ENCODE measurements at regions not wholly inside any gene's neighbourhood (a gene's known extent, or its start where the extent isn't known, plus 50 kb on each side); places are given as distances from the start of the nearest gene placed in this dataset.

DNA sequence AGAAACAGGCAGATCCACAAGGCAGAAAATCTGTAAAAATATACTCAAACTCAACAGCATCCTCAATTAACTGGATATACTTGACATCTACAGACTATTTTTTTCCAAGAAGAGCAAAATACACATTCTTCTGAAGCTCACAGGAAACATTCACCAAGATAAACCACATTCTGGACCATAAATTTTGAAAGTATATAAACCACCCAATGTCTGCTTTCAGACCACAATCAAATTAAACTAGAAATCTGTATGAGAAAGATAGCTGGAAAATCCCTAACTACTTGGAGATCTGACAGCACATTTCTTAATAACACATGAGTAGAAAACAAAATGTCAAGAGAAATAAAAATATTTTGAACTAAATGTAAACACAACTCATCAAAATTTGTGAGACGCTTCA lies 195.5 kb downstream of the ERMARD start:
- DNase-seq, result no peak
- TF ChIP-seq, protein P1, sequence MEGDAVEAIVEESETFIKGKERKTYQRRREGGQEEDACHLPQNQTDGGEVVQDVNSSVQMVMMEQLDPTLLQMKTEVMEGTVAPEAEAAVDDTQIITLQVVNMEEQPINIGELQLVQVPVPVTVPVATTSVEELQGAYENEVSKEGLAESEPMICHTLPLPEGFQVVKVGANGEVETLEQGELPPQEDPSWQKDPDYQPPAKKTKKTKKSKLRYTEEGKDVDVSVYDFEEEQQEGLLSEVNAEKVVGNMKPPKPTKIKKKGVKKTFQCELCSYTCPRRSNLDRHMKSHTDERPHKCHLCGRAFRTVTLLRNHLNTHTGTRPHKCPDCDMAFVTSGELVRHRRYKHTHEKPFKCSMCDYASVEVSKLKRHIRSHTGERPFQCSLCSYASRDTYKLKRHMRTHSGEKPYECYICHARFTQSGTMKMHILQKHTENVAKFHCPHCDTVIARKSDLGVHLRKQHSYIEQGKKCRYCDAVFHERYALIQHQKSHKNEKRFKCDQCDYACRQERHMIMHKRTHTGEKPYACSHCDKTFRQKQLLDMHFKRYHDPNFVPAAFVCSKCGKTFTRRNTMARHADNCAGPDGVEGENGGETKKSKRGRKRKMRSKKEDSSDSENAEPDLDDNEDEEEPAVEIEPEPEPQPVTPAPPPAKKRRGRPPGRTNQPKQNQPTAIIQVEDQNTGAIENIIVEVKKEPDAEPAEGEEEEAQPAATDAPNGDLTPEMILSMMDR (IDR thresholded peaks at IDR 0.05; ENCODE audit: unreplicated experiment), result no peak
- no TSS peak for BruUV-seq (replicated peaks)
- Mint-ChIP-seq H3K4me3 (ENCODE audit: low read depth, unreplicated experiment) (no peak overlapping the region), H3K36me3 (ENCODE audit: insufficient read depth, unreplicated experiment) (no peaks in the 10 kb centered on the region), H3K27me3 (ENCODE audit: unreplicated experiment) (peaks cover 28% of the 10 kb centered on the region), H3K27ac (ENCODE audit: unreplicated experiment) (no peak overlapping the region), H3K9me3 (ENCODE audit: low read depth, unreplicated experiment) (peaks cover 8% of the 10 kb centered on the region), H3K4me1 (ENCODE audit: low read depth, unreplicated experiment) (no peaks in the 10 kb centered on the region)
- CTCF ChIA-PET, result no interaction called here
- intact Hi-C loops (cut with micrococcal nuclease; ENCODE audit: unreplicated experiment), result no loop called here

DNA sequence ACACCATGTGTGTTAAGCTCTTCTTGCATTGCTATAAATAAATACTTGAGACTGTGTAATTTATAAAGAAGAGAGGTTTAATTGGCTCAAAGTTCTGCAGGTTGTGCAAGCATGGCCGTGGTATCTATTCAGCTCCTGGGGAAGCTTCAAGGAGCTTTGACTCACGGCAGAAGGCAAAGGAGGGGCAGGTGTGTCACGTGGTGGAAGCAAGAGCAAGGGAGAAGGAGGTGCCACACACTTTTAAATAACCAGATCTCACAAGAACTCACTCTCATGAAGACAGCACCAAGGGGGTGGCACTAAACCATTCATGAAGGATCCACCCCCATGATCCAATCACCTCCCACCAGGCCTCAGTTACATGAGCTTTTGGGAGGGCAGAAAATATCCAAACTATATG lies 193.7 kb downstream of the ERMARD start:
- Mint-ChIP-seq H3K9me3 (ENCODE audit: low read depth, unreplicated experiment) (peaks cover 8% of the 10 kb centered on the region), H3K36me3 (ENCODE audit: insufficient read depth, unreplicated experiment) (no peaks in the 10 kb centered on the region), H3K4me3 (ENCODE audit: low read depth, unreplicated experiment) (no peak overlapping the region), H3K27me3 (ENCODE audit: unreplicated experiment) (peaks cover 28% of the 10 kb centered on the region), H3K4me1 (ENCODE audit: low read depth, unreplicated experiment) (no peaks in the 10 kb centered on the region), H3K27ac (ENCODE audit: unreplicated experiment) (no peak overlapping the region)
- intact Hi-C loops (cut with micrococcal nuclease; ENCODE audit: unreplicated experiment), result no loop called here
- CTCF ChIA-PET, result no interaction called here
- no TSS peak for BruUV-seq (replicated peaks)
- TF ChIP-seq, protein P1 (IDR thresholded peaks at IDR 0.05; ENCODE audit: unreplicated experiment), result no peak
- no peak for DNase-seq

DNA sequence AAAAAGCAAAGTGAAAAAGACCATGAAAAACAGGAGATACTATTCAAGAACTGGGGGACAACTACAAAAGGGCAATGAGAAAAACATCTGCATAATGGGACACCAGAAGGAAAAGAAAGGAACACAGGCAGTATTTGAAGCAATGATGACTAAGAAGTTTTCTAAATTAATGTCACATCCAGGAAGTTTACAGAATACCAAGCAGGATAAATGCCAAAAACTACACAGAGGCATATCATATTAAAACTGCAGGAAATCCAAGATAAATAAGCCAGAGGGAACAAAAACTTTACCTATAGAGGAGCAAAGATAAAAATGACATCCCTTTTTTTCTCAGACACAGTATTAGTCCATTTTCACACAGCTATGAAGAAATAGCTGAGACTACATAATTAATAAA lies 193.0 kb downstream of the ERMARD start:
- Mint-ChIP-seq H3K36me3 (ENCODE audit: insufficient read depth, unreplicated experiment) (no peaks in the 10 kb centered on the region), H3K4me3 (ENCODE audit: low read depth, unreplicated experiment) (no peak overlapping the region), H3K9me3 (ENCODE audit: low read depth, unreplicated experiment) (peaks cover 8% of the 10 kb centered on the region), H3K4me1 (ENCODE audit: low read depth, unreplicated experiment) (no peaks in the 10 kb centered on the region), H3K27me3 (ENCODE audit: unreplicated experiment) (peaks cover 35% of the 10 kb centered on the region), H3K27ac (ENCODE audit: unreplicated experiment) (no peak overlapping the region)
- no TSS peak for BruUV-seq (replicated peaks)
- CTCF ChIA-PET, result no interaction called here
- DNase-seq, result no peak
- TF ChIP-seq, protein P1 (IDR thresholded peaks at IDR 0.05; ENCODE audit: unreplicated experiment), result no peak
- intact Hi-C loops (cut with micrococcal nuclease; ENCODE audit: unreplicated experiment), result no loop called here

DNA sequence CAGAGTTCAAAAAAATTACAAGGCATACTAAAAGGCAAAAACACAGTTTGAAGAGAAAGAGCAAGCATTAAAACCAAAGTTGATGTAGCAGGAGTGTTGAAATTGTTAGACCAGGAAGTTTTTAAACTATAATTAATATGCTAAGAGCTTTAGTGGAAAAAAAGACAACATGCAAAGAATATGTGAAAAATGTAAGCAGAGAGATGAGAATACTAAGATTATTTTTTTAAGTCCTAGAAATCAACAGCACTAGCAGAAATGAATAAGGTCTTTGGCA lies 192.6 kb downstream of the ERMARD start:
- intact Hi-C loops (cut with micrococcal nuclease; ENCODE audit: unreplicated experiment), result no loop called here
- TF ChIP-seq, protein P1 (IDR thresholded peaks at IDR 0.05; ENCODE audit: unreplicated experiment), result no peak
- no peaks in the 10 kb centered on the region for H3K36me3 Mint-ChIP-seq (ENCODE audit: insufficient read depth, unreplicated experiment)
- H3K4me1 Mint-ChIP-seq (ENCODE audit: low read depth, unreplicated experiment), result no peaks in the 10 kb centered on the region
- BruUV-seq (replicated peaks), result no TSS peak
- no peak overlapping the region for H3K27ac Mint-ChIP-seq (ENCODE audit: unreplicated experiment)
- CTCF ChIA-PET, result no interaction called here
- no peak for DNase-seq
- peaks cover 8% of the 10 kb centered on the region for H3K9me3 Mint-ChIP-seq (ENCODE audit: low read depth, unreplicated experiment)
- peaks cover 40% of the 10 kb centered on the region for H3K27me3 Mint-ChIP-seq (ENCODE audit: unreplicated experiment)
- H3K4me3 Mint-ChIP-seq (ENCODE audit: low read depth, unreplicated experiment), result no peak overlapping the region
